SK-N-MC (cell line): ENCODE measurements at regions not wholly inside any gene's neighbourhood (a gene's known extent, or its start where the extent isn't known, plus 50 kb on each side); places are given as distances from the start of the nearest gene placed in this dataset.

Source experiments
- EZH2 ChIP-seq: fragments of 200-600 bp; sonication (generic); IDR thresholded peaks from one replicate; pipeline ENCODE4 v1.6.1; 2017; ENCODE audit warnings: antibody characterized with exemption
- FOXP2 ChIP-seq: optimal IDR thresholded peaks from 2 replicates; pipeline ENCODE3; 2011; ENCODE audit warnings: mild to moderate bottlenecking, moderate library complexity; ENCODE audit not compliant: insufficient read depth; ENCODE audit errors: extremely low read length, control extremely low read depth

DNA sequence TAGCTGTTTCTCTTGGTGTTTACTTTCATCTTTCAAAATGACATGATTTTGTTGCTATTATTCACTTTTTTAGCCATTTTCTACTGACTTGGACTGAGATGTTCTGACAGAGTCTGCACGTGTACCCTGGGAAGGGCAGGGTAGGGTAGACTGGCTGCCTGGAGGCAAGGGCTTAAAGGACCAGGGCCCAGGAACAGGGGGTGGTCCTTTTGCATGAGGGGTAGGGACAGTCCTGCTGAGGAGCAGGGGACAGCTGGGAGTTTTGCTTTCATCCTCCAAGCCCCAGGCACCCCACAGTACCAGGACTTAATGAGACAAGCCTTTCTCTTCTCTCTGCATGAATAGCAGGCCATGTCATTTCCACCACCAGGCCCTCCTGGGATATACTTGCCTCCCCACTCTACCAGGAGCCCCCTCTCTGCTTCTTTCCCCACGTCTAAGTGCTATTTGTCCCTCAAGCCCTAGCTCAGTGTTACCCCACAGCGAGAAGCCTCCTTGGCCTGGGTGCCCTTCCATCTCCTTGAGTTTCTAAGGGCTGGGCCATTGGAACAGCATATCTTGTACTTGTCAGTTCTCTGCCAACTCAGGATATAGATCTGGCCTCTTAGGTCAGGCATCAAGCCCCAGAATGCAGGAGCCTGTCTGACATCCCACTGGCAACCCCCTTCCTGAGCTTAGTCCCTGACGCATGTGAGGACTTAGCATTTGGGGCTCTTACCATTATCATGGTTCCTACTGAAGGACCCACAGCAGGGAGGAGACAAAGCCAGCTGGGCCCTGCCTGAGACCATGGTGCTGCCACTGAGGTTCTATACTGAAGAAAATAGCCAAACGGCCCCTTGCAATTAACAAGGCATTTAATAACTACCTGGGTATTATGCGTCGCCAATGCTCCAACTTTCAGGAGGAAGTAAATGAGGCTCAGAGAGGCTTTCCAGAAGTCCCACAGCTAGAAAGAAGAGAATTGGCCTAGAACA, 78.4 kb upstream of the UNC5B start:
- TF ChIP-seq FOXP2 (no peak), EZH2 (no peak)
